ENCODE measurements at regions not wholly inside any gene's neighbourhood (a gene's known extent, or its start where the extent isn't known, plus 50 kb on each side); places are given as distances from the start of the nearest gene placed in this dataset.

- Histone ChIP-seq H3K27ac (ENCODE audit: extremely low read length, insufficient read depth, low read length) (no peak overlapping the region), H4K20me1 (ENCODE audit: insufficient read depth, low read length) (no peaks in the 10 kb centered on the region), H3K79me2 (ENCODE audit: insufficient read depth, low read length) (no peaks in the 10 kb centered on the region), H3K9ac (ENCODE audit: insufficient read depth, low read depth, low read length) (no peak overlapping the region), H3K9me3 (ENCODE audit: low read length) (no peaks in the 10 kb centered on the region), H3K4me1 (ENCODE audit: insufficient read depth, low read length) (no peaks in the 10 kb centered on the region), H3K4me3 (replicated peaks in 1 of 3; ENCODE audit: insufficient read depth in 1 of 3, low read depth in 2 of 3, low read length in 3 of 3) (no peak overlapping the region), H3K27me3 (ENCODE audit: control insufficient read depth in 1 of 2, insufficient read depth in 2 of 2, low read length in 2 of 2) (peaks cover 0 to 30% of the 10 kb centered on the region in 2 experiments; a peak in 2 of 5 replicates), H3K36me3 (replicated peaks in 1 of 2; ENCODE audit: control insufficient read depth in 1 of 2, insufficient read depth in 2 of 2, low read length in 2 of 2) (no peaks in the 10 kb centered on the region), H2AFZ (ENCODE audit: low read length) (no peak overlapping the region), H3K4me2 (ENCODE audit: low read depth, low read length) (no peak overlapping the region)
- WGBS (ENCODE audit: low lambda C conversion rate) = 50% methylated on average over 13 of the region's 13 CpGs
- in situ Hi-C loops (cut with HindIII; ENCODE audit: extremely low pct_ligation_motif_present, low pct_unique_long_range_greater_than_20kb) = no loop called here
- DNase-seq (ENCODE audit: low spot score) = no peak
- CTCF ChIA-PET (ENCODE audit: low intra/inter-chr PET ratio, low total read pairs) = no interaction called here
- POLR2A ChIA-PET = no interaction called here
- BruUV-seq (replicated peaks) = no TSS peak
- no peak for ATAC-seq
- FAIRE-seq = no peak
- intact Hi-C loops (cut with micrococcal nuclease; ENCODE audit: unreplicated experiment) = no loop called here
- TF ChIP-seq GATAD2A (CRISPR knock-in tag; IDR thresholded peaks at IDR 0.05) (no peak), TP53 (CRISPR knock-in tag; conservative IDR thresholded peaks at IDR 0.05) (no peak), RARA (CRISPR knock-in tag; IDR thresholded peaks at IDR 0.05) (no peak), BHLHE40 (IDR thresholded peaks at IDR 0.05; ENCODE audit: low read length) (no peak)
These were observed 114.5 kb upstream of the RTL1 start for GRCh38 chr14:101017806-101018560.

DNA sequence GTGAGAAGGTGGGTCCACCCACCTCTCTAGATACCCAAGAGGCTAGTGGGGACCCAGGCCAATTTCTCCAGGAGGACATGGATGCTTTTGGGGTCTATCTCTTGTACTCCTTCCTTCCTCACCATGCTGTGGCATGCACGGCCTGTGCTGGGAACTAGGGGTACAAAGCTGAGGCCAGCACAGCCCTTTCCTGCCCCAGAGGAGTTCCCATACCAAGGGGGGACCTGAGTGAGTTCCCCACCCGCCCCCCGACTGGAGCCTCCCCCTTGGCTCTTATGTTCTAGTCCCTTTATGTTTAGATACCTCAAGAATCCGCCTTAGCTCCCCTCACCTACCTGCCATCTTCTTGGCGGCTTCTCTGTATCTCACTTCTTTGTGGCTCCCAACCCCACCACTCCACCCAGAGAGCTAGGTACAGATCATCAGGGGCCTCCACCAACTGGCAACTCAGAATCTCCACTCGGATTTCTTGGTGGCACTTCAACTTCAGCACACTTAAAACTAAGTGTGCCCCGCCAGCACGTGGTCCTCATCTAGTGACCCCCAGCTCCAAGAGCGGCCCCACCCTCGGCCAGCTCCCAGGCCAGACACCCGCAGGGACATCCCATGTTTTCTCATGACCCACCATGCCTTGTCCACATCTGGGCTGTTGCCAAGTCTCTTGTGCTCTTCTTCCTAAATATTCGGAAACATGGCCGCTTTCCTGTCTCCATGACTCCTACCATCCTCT, 115.2 kb upstream of the RTL1 start:
- ATAC-seq = no peak
- Histone ChIP-seq H3K36me3 (replicated peaks in 1 of 2; ENCODE audit: control insufficient read depth in 1 of 2, insufficient read depth in 2 of 2, low read length in 2 of 2) (no peaks in the 10 kb centered on the region), H3K27me3 (ENCODE audit: control insufficient read depth in 1 of 2, insufficient read depth in 2 of 2, low read length in 2 of 2) (peaks cover 0 to 38% of the 10 kb centered on the region in 2 experiments; a peak in 2 of 5 replicates)
- TF ChIP-seq GATA4 (IDR thresholded peaks at IDR 0.05; ENCODE audit: borderline replicate concordance, low read depth) (no peak), PCBP2 (optimal IDR thresholded peaks at IDR 0.05; ENCODE audit: low read depth, low read length, poor library complexity, severe bottlenecking) (no peak), TRIM22 (IDR thresholded peaks at IDR 0.05) (no peak), ZNF589 (CRISPR knock-in tag; conservative IDR thresholded peaks at IDR 0.05) (no peak), NFYB (CRISPR knock-in tag; IDR thresholded peaks at IDR 0.05) (no peak), KLF6 (CRISPR knock-in tag; IDR thresholded peaks at IDR 0.05) (no peak), KDM4B (CRISPR knock-in tag; IDR thresholded peaks at IDR 0.05) (no peak)
- TF ChIP-seq, protein P1, sequence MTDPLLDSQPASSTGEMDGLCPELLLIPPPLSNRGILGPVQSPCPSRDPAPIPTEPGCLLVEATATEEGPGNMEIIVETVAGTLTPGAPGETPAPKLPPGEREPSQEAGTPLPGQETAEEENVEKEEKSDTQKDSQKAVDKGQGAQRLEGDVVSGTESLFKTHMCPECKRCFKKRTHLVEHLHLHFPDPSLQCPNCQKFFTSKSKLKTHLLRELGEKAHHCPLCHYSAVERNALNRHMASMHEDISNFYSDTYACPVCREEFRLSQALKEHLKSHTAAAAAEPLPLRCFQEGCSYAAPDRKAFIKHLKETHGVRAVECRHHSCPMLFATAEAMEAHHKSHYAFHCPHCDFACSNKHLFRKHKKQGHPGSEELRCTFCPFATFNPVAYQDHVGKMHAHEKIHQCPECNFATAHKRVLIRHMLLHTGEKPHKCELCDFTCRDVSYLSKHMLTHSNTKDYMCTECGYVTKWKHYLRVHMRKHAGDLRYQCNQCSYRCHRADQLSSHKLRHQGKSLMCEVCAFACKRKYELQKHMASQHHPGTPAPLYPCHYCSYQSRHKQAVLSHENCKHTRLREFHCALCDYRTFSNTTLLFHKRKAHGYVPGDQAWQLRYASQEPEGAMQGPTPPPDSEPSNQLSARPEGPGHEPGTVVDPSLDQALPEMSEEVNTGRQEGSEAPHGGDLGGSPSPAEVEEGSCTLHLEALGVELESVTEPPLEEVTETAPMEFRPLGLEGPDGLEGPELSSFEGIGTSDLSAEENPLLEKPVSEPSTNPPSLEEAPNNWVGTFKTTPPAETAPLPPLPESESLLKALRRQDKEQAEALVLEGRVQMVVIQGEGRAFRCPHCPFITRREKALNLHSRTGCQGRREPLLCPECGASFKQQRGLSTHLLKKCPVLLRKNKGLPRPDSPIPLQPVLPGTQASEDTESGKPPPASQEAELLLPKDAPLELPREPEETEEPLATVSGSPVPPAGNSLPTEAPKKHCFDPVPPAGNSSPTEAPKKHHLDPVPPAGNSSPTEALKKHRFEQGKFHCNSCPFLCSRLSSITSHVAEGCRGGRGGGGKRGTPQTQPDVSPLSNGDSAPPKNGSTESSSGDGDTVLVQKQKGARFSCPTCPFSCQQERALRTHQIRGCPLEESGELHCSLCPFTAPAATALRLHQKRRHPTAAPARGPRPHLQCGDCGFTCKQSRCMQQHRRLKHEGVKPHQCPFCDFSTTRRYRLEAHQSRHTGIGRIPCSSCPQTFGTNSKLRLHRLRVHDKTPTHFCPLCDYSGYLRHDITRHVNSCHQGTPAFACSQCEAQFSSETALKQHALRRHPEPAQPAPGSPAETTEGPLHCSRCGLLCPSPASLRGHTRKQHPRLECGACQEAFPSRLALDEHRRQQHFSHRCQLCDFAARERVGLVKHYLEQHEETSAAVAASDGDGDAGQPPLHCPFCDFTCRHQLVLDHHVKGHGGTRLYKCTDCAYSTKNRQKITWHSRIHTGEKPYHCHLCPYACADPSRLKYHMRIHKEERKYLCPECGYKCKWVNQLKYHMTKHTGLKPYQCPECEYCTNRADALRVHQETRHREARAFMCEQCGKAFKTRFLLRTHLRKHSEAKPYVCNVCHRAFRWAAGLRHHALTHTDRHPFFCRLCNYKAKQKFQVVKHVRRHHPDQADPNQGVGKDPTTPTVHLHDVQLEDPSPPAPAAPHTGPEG (CRISPR knock-in tag; IDR thresholded peaks at IDR 0.05) = no peak

More for the DNA sequence above, 115.2 kb upstream of the RTL1 start:
- no peaks in the 10 kb centered on the region for H3K79me2 ChIP-seq (ENCODE audit: insufficient read depth, low read length)
- no peak overlapping the region for H3K27ac ChIP-seq (ENCODE audit: extremely low read length, insufficient read depth, low read length)
- H3K9me3 ChIP-seq (ENCODE audit: low read length) = no peaks in the 10 kb centered on the region
- FAIRE-seq = no peak
- H3K4me1 ChIP-seq (ENCODE audit: insufficient read depth, low read length) = no peaks in the 10 kb centered on the region
- DNase-seq (ENCODE audit: low spot score) = no peak
- no TSS peak for BruUV-seq (replicated peaks)
- no peak overlapping the region for H3K9ac ChIP-seq (ENCODE audit: insufficient read depth, low read depth, low read length)
- in situ Hi-C loops (cut with HindIII; ENCODE audit: extremely low pct_ligation_motif_present, low pct_unique_long_range_greater_than_20kb) = no loop called here
- no peak overlapping the region for H3K4me2 ChIP-seq (ENCODE audit: low read depth, low read length)
- no peak overlapping the region for H2AFZ ChIP-seq (ENCODE audit: low read length)
- no peak overlapping the region for H3K4me3 ChIP-seq (replicated peaks in 1 of 3; ENCODE audit: insufficient read depth in 1 of 3, low read depth in 2 of 3, low read length in 3 of 3)
- POLR2A ChIA-PET = no interaction called here
- WGBS (ENCODE audit: low lambda C conversion rate) = 35% methylated on average over 12 of the region's 13 CpGs
- CTCF ChIA-PET (ENCODE audit: low intra/inter-chr PET ratio, low total read pairs) = no interaction called here
- no peaks in the 10 kb centered on the region for H4K20me1 ChIP-seq (ENCODE audit: insufficient read depth, low read length)
- intact Hi-C loops (cut with micrococcal nuclease; ENCODE audit: unreplicated experiment) = no loop called here
